NCI-H226 (cell line): ENCODE measurements at regions not wholly inside any gene's neighbourhood (a gene's known extent, or its start where the extent isn't known, plus 50 kb on each side); places are given as distances from the start of the nearest gene placed in this dataset.

Experiments
- DNase-seq: peaks from one replicate; pipeline ENCODE4 v3.0.0-alpha.2; 2015

DNA sequence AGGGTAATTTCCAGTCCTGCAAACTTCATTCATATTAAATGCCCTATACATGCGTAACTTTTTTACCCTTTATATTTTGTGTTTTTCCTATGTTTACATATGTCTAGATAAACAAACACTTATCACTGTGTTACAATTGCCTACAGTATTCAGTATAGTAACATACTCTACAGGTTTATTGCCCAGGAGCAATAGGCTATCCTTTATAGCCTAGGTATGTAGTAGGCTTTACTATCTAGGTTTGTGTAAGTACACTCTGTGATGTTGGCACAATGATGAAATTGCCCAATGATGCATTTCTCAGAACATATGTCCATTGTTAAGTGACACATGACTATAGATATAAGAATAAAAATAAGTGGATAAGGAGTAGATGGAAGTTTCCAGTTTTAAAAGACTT lies 345.5 kb upstream of the C1orf87 start:
- DNase-seq = peak; percentile 18

DNA sequence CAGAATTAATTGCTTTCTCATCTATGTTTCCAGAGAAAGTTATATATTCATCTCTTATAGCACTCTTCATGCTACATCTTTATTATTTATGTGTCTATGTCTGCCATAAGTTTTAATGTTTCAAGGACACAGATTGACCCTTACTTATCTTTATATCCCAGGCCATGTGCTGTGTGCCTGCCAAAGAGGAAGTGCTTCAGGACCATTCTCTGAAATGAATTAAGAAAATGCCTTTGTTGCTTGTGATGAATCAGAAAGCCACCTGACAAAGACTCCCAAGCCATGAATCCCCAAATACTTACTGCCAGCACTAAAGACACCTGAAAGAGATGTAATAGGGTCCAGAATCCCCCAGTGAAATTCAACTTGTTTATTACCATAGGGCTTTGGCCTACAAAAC lies 342.1 kb upstream of the C1orf87 start:
- DNase-seq = no peak

DNA sequence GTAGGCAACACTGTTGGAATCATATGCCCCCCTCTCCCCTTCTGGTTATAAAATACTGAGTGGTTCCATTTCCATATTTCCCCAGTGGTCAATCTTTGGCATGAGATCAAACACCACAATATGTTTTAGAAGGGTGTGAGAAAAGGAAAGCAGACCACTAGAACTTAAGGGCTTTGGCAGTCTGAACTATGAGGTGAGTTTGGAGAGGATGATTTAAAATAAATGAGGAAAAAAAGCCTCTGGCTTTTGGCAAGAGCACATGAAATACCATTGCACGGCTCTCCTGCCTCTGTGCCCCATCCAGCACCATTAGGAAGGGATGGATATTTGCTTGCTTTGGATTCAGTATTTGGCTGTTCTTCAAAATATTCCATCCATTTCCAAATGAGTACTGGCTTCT lies 339.5 kb upstream of the C1orf87 start:
- DNase-seq = no peak

DNA sequence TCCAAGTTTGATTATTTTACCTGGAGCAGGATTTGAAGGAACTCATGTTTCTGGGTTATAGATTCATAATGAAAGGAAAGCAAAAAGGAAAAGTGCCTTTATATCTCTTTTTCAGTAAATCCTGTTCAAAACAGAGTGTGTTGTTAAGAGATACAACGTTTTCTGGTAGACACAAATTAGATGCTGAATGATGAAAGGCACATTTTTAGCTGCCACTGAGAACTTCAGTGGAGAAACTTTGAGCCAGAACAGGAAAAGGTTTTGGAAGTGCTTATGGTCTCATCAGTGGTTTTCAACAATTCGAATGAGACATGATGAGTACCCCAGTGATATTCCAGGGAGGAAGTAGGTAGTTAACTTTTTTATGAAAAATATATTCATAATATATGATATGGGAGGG lies 338.0 kb upstream of the C1orf87 start:
- DNase-seq = no peak

DNA sequence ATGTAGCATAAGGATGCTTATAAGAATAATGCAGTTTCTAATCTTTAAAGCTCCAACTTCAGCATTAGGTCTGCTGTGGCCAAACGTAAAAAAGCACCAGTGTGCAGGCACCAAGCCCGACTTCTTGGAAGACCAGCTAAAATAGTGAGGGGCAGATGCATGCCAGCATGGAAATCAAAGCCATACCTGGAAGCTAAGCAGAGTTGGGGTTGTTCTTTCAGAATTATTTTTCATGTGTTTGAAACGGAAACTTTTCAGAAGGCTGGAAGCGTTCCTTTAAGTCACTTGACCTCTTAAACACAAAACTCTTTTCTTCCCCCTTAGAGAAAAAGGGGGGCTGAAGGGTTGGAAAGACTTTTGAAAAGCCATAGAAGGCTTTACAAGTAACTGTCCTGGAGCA lies 329.2 kb upstream of the C1orf87 start:
- no peak for DNase-seq

DNA sequence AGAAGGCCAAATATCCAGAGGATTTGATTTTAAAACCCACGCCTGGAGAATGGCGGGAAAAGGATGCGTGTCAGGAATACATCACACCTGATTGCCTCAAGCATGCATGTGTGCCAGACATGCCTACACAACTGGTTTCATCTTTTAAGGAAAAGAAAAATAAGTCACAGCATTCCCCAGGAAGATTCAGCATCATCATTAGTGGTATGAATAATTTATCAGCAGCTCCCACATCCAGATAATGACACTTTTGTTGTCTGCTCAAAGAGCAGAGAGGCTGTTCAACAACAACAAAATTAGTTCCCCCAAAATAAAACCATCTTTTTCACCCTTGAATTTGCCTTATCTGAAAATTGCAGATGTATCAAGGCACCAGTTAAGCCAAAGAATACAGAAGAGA lies 328.6 kb upstream of the C1orf87 start:
- DNase-seq = no peak

DNA sequence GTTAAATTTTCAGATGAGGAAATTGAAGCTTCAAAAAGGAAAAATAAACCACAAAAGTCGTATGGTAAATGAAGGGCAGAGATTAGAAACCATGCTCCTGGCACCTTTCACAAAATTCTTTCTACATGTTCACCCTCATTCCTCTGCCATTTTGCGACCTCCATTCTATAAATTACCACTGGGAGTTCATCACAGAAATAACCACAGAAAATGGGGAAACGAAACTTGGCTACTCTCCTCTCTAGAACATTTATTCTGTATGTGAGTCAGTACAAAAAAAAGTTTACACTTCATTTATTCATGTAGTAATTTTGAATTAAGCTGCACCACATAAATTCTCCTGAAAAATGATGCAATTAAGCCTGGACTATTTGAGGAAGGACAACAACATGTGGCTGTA lies 320.9 kb upstream of the C1orf87 start:
- DNase-seq = peak; percentile 61

DNA sequence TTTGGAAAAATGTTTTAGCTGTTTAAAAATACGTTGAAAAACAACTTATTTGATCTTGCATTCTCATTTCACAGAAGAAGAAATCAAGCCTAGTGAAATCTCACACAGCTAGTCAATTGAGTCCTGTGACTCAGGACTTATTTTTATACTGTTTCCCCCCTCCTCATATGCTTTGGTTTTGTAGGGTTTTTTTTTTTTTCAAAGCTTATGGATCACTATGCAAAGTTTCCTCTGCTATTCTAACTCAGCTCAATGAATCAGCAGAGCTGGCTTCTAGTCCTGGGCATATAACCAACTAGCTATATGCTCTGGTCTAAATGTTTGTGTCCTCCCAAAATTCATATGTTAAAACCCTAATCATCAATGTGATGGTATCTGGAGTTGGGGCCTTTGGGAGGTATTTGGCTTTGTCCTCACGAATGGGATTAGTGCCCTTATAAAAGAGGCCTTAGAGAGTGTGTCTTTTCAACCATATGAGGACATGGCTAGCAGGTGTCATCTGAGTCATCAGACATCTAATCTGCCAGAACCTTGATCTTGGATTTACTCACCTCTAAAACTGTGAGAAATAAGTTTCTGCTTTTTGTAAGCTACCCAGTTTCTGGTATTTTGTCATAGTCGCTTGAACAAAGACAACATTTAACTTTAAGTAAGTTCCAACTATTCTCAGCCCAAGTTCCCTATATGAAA lies 317.2 kb upstream of the C1orf87 start:
- DNase-seq = no peak

DNA sequence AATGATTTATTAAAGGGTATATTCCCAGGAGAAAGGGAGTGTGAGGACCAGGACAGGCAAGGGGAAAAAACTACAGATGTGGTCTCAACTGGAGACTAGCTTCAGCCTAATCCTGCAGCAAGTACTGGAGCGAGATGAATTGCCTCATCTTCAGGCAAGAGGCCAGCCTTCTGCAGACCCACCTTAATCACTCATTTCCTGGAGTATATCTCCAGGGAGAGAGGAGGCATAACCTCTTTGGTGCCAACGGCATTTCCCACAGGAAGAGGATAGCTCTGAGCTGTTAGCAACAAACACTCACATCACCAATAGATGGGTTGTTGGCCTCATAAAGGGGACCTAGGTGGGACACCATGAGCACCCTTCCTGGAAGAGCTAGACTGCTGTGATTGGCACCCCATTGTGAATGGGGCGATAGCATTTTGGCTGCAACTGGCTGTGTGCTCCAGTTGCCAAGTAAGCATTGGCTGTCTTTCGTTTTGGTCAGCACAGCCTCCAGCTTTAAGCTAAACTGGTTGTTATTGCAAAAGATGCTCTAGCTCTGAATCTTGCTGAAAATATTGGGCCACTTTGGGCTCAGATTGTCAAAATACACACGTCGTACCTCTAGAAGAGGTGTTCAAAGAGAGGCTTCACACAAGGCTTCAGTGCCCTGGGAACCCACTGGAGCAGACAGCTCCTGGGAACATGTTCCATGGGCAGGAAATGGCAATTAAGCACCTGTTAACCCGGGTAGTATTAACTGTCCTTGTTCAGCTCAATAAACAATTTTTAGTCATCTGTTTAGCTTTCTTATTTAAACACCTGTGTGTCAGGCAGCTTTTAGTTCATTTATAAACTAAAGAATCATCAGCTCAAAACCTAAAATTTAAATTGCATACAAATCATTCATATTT lies 314.8 kb upstream of the C1orf87 start:
- peak; percentile 92 for DNase-seq

DNA sequence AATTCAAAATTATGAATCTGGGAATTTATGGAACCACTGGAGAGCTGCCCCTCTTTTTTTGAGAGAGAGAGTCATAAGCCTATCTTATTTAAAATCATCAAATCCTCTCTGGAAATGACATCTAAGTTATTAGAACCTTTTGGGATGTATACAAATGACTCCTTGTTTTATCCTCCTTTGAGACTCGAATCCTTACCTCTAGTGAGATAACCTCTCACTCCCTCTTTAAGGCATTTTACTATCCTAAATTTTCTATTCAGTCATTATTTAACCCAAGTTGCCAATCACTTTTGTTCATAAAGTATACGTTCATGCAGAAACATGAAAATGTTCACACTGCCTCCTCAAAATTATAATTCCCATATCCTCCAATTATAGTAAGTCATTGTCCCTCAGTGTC lies 313.6 kb upstream of the C1orf87 start:
- DNase-seq = no peak

DNA sequence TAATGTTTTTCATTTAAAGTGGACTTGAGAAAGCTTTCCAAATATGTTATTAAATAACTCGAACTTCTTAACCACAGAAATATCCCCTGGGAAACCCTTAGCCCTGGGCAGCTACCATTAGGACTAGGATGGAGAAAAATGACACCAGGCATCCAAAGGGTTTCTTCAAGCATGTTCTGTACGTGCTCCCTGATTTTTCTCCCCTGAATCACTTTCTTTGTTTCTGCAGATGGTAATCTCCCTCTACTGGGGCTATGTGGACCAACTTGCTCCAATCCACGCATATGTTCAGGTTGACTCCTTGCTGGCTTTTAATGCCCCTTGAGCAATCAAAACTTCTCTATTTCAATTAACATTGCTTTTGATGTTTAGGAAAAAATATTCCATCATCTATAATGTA lies 312.7 kb upstream of the C1orf87 start:
- no peak for DNase-seq

DNA sequence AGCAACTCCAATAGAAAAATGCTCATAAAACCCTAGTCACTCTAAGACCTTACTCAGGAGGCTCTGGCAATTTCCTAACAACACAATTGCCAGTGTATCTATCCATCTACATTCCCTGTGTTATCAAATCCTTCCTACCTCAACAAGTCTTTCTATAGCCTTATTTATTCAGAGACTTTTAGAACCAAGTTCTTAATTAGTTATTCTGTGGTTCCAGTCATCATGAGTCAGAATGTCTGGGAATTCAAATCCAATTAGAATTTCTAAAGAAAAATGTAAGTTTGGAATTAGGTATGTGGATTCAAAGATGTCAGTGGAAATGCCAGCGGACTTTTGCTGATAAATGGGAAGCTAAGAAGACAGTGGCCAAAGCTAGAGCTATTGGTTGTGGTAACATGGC lies 302.6 kb upstream of the C1orf87 start:
- no peak for DNase-seq

DNA sequence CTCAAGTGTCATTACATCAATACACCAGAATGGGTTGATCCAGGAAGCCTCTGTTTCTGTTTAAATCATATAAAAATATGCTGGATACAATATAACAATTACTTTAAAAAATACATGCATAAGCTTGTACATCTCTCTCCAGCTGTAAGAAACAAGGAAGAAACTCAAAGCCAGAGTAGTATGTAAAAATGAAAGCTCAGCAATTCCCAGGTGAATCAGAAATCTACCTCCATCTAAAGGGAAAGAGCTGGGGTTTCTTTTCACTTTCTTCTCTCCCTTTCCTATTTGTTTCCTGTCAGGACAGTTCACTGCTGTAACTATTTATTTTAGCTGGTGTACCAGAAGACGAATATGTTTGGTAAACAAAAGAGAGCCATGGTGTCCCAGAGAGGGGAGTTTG lies 301.0 kb upstream of the C1orf87 start:
- DNase-seq = no peak

DNA sequence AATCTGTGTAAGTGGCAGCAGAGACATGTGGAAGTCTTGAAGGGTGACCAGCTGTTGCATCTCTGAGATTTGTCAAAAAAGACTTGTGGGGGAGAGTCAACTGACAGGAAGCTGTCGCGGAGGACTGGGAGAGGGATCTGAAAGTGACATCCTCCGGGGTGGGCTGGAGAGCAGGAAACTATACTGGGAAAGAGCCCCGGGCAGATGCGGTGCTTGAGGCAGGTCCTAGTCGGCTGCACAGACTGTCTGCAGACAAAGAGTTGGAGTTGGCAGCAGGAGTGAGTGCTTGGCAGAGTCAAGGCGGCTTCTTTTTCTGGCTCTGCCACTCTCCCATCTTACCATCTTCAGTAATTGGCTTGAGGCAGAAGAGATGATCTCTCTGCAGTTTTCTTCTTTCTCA lies 294.0 kb upstream of the C1orf87 start:
- no peak for DNase-seq

DNA sequence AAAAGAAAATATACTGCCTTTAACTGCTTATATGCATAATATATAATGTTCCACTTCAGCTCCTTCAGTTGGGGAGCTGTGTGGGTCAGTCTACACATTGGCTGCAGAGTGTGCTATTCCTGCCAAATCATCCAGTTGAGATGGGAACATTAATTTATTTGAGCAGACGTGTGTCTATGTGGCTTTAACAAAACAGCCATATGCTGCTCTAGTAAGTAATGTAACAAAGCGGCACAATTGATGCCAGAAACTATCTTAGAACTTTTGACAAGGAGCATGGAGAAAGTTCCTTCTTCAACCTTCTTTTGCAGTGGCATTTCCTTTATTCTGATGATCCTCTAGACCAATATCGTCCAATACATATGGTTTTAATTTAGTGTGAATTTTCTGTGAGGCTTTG lies 285.9 kb upstream of the C1orf87 start:
- no peak for DNase-seq

DNA sequence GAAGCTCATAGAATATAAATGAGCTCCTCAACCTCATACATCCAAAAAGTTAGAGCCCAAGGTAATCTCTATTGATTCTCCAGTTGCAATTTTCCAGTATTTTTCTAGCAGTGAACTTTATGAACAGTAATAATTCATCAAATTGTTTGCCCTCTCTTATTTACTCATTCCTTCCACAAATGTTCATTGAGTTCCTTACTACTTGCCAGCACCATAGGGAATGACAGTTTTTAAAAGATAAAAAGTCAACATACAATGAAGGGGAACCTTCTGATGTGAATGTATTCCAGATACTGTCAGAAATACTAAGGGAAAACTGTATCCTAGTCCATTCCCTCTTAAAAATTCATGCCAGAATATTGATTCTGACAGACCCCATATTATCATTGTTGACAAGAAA lies 277.0 kb upstream of the C1orf87 start:
- DNase-seq = no peak

DNA sequence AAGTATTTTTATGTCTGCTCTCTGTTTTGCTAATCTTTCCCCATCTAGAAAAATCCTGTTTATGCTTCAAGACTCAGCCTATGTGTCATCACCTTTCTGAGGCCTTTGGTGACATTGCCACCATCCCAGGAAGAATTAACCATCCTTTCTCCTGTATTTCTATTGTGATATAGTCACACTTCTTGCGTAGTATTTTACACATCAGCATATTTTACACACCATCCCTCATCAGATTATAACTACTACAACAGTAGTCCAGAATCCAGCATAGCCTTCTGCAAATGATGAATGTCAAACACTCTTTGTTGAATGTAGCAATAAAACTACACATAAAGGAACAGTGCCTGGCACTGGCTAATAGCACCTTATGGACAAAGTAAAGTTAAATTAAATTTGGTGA lies 275.3 kb upstream of the C1orf87 start:
- DNase-seq = no peak

DNA sequence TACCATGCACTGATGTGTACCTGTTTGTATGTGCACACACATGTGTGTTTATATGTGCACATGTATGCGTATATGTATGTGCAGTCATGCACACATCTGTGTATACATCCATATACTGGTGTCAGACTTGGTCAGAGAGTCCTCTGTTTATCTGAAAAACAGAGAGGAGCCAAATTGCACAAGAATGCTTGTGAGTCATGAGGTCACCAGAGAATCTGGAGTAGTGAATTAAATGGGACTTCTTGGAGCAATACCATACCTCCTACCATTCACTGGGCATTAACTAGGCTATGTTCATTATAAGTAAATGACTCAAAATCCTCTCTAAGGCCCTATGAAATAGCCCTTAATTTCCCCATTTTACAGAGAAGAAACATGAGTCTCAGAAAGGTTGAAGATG lies 272.1 kb upstream of the C1orf87 start:
- DNase-seq = peak; percentile 60

DNA sequence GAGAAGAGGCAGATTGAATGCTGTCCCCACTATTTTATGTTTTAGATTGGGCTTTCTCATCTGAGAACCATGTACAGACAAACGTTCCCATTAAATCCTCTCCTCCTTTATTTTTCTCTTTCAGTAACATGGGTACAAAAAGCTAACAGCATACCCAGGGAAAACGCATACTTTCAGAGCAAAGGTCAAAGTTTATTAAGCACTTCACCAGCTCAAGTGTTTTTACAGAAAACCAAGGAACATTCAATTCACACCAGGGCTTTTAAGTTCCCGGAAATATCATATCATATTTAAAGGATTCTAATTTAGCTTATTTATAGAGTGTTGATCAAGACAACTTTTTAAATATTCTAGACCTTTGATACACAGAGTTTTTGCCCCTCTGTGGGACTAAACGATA lies 271.5 kb upstream of the C1orf87 start:
- no peak for DNase-seq

DNA sequence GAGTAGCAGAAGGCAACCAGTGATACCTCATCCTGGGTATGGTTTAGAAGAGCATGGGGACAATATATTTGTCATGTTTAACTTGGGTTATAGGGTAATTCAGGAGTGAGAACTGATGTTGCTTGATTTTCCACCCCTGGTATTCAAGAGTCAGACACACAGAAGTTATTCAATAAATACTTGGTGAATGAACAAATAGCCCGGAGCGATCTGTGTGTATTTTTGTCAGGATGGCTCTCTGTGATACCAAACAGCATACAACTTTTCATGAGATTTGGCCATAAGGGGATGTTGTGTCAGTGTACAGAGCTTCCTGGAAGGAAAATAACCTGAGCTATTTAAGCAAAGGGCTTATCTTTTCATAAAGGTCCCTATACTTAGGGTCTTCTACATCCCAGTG lies 270.2 kb upstream of the C1orf87 start:
- DNase-seq = no peak

DNA sequence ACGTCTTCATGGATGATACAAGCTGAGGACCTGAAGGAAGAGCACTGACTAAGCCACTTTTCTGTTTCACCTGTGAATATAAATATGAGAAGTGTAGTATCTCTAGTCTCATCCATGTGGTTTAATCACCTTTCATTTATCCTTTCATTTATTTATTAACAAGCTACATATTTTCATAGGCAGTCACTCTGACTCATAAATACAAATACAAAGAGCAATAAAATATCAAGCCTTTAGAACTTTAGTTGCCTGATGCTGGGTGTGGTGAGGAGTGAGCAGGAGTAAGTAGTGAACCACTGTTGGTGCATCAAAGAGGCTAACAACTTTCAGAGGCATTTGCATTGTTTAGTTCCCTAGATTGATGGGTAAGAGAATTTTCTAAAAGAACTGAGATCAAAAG lies 269.0 kb upstream of the C1orf87 start:
- no peak for DNase-seq

DNA sequence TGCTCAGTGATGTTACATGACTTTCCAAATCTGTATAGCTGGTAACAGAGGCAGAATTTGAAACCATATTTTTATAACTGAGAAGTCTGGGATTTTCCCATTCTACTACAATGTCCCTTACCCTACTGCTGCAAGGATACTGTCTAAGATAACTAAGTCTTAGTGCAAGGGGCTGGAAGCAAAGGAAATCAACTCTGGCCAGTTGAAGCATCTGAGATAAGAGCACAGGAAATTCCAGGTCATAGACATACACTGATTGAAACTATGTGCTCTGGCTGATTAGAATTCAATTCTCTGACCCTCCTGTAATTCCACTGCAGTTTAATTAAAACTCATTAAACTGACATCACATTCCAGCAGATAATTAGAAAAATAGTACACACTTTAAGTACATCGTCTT lies 267.7 kb upstream of the C1orf87 start:
- no peak for DNase-seq

DNA sequence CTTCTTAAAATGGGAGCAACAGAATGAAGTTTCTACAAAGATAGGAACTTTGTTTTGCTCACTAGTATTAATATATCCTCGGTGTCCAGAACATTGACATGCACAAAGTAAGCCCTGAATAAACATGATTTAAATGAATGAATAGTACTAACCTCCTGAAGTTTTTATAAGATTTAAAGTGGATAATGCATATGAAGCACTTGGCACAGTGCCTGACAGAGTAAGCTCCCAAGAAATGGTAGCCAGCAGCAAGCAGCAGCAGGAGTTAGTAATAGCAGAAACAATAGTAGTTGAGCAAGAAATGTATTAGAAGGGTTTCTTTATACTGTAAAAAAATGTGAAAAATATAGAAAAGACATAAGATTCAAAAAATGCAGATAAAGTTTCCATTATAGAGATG lies 258.1 kb upstream of the C1orf87 start:
- DNase-seq = no peak

DNA sequence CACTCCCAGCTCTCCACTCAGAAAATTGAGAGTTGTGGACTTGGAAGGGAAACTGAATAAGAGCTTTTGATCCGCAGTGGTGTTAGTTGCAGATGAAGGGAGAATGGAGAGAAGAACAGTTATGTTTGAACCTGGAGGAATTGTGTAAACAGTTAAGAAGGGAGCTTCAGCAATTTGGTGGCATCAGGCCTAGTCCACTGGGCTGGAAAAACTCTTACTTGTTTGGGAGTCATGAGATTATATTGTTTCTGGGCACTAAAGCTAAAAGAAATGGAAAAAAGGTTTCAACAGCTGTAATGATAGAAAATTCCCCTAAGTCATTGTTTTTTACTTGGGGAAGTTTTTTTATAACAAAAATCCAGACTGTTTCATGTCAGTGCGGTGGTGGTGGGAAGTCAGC lies 256.1 kb upstream of the C1orf87 start:
- DNase-seq = no peak

DNA sequence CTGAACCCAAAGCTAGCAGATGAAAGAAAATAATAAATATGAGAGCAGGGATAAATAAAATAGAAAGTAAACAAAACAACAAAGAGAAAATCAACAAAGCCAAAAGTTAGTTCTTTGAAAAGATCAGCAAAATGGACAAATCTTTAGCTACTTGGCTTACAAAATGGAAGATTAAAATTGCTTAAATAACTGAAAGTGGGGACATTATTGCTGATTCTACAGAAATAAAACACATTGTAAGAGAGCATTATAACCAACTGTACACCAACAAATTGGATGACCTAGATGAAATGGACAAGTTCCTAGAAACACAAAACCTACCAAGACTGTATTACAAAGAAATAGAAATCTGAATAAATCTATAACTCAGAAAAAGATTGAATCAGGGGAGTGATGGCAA lies 238.3 kb upstream of the C1orf87 start:
- DNase-seq = no peak
